GM12878 (cell line): ENCODE measurements at regions not wholly inside any gene's neighbourhood (a gene's known extent, or its start where the extent isn't known, plus 50 kb on each side); places are given as distances from the start of the nearest gene placed in this dataset.

Source experiments
- ATAC-seq: fragments of 200-7000 bp; cut with Tn5 transposase; 3 replicates; pipeline ENCODE4 v1.9.1; 2020; ENCODE audit warnings: mild to moderate bottlenecking, moderate library complexity
- BruUV-seq: library from RNA; stranded (reverse); fragments of 400-500 nt; replicated peaks from 2 replicates; lab custom pipeline; 2021; lab: Mats Ljungman, UMichigan
- CTCF ChIA-PET: fragments of 300-600 bp; sonication (Branson Sonifier 250); formaldehyde crosslinking; extraction: SDS; loops from one replicate; lab custom pipeline; 2021; ENCODE audit warnings: inconsistent platforms; lab: Yijun Ruan, JAX
- POLR2A ChIA-PET: fragments of 350-600 bp; formaldehyde crosslinking; extraction: SDS; loops from one replicate; lab custom pipeline; 2021; ENCODE audit warnings: inconsistent platforms; lab: Charles Lee
- RAD21 ChIA-PET: fragments of 300-600 bp; sonication (Branson Sonifier 250); formaldehyde crosslinking; loops from one replicate; lab custom pipeline; 2023; ENCODE audit warnings: antibody characterized with exemption; ENCODE audit not compliant: unreplicated experiment; lab: Charles Lee
- SMC1A ChIA-PET: fragments of 300-600 bp; sonication (Branson Sonifier 250); formaldehyde crosslinking; loops from one replicate; lab custom pipeline; 2023; ENCODE audit not compliant: unreplicated experiment, uncharacterized antibody; lab: Charles Lee
- DNase-seq: peaks from one replicate; pipeline ENCODE4 v3.0.0-alpha.2; 2011; ENCODE audit warnings: low read depth, low spot score
- FAIRE-seq: peaks from 3 replicates; lab custom pipeline; 2011; peaks lifted over from hg19 to GRCh38; lab: Jason Lieb, UNC
- H2AFZ ChIP-seq: 2 replicates; pipeline ENCODE4 v1.6.0; 2011; ENCODE audit warnings: low read depth, low read length, control low read depth; ENCODE audit not compliant: control insufficient read depth
- H3K27ac ChIP-seq: 2 replicates; pipeline ENCODE4 v1.5.1; 2011; ENCODE audit warnings: control low read depth; ENCODE audit not compliant: control insufficient read depth, insufficient read depth
- H3K27me3 ChIP-seq, 2 experiments: replicated peaks in 1 of 2; 2 replicates each; pipeline versions ENCODE4 v1.6.0 to v1.6.1; 2011; ENCODE audit warnings: low read length in 1 of 2; ENCODE audit not compliant: control insufficient read depth in 2 of 2, insufficient read depth in 2 of 2
- H3K36me3 ChIP-seq, 2 experiments: 2 replicates each; pipeline ENCODE4 v1.5.1; 2011; ENCODE audit warnings: low read length in 1 of 2; ENCODE audit not compliant: control insufficient read depth in 2 of 2, insufficient read depth in 2 of 2
- H3K4me1 ChIP-seq: 2 replicates; pipeline ENCODE4 v1.6.1; 2011; ENCODE audit warnings: mild to moderate bottlenecking, low read length, moderate library complexity, mixed read lengths; ENCODE audit not compliant: control insufficient read depth, insufficient read depth
- H3K4me2 ChIP-seq: 2 replicates; pipeline ENCODE4 v1.6.0; 2011; ENCODE audit warnings: control low read depth; ENCODE audit not compliant: control insufficient read depth, insufficient read depth
- H3K4me3 ChIP-seq: fragments of 200-600 bp; sonication (generic); 2 replicates; pipeline ENCODE4 v1.5.1; 2016
- H3K79me2 ChIP-seq: 2 replicates; pipeline ENCODE4 v1.6.0; 2011; ENCODE audit warnings: low read length; ENCODE audit not compliant: control insufficient read depth, insufficient read depth
- H3K9ac ChIP-seq: 2 replicates; pipeline ENCODE4 v1.8.0; 2011; ENCODE audit warnings: low read length, control low read depth, mixed read lengths; ENCODE audit not compliant: control insufficient read depth, insufficient read depth
- H3K9me3 ChIP-seq: replicated peaks from 3 replicates; pipeline ENCODE4 v1.5.1; 2011; ENCODE audit warnings: mild to moderate bottlenecking, low read length; ENCODE audit not compliant: control insufficient read depth, insufficient read depth
- H4K20me1 ChIP-seq: 2 replicates; pipeline ENCODE4 v1.6.0; 2011; ENCODE audit not compliant: control insufficient read depth, insufficient read depth
- CHD4 ChIP-seq: fragments of 200-600 bp; sonication (generic); IDR thresholded peaks from 2 replicates; pipeline ENCODE4 v1.6.1; 2016; ENCODE audit warnings: mild to moderate bottlenecking
- CREB1 ChIP-seq: IDR thresholded peaks from 2 replicates; pipeline ENCODE4 v1.6.1; 2012; ENCODE audit warnings: low read depth, mild to moderate bottlenecking, inconsistent platforms
- FOXM1 ChIP-seq: IDR thresholded peaks from 2 replicates; pipeline ENCODE4 v1.6.1; 2012; ENCODE audit warnings: low read depth, mild to moderate bottlenecking, inconsistent platforms, low read length, moderate library complexity
- GABPA ChIP-seq: IDR thresholded peaks from 2 replicates; pipeline ENCODE4 v1.6.1; 2014; ENCODE audit warnings: antibody characterized with exemption, low read depth, mild to moderate bottlenecking, inconsistent platforms
- HDAC6 ChIP-seq: fragments of 200-600 bp; sonication (generic); IDR thresholded peaks from one replicate; pipeline ENCODE4 v1.8.0; 2017; ENCODE audit warnings: antibody characterized with exemption; ENCODE audit not compliant: unreplicated experiment
- IKZF2 ChIP-seq, 2 experiments: fragments of 450-650 bp; IDR thresholded peaks; 2 replicates each; pipeline ENCODE4 v1.6.1; 2017; ENCODE audit warnings: mild to moderate bottlenecking in 2 of 2, moderate library complexity in 2 of 2
- IRF4 ChIP-seq: IDR thresholded peaks from 2 replicates; pipeline ENCODE4 v1.6.1; 2011; ENCODE audit warnings: low read depth, low read length
- MTA3 ChIP-seq: IDR thresholded peaks from 2 replicates; pipeline ENCODE4 v1.6.1; 2012; ENCODE audit warnings: low read length, inconsistent platforms, borderline replicate concordance
- NR2F1 ChIP-seq: fragments of 450-650 bp; conservative IDR thresholded peaks from 2 replicates; pipeline ENCODE4 v1.6.1; 2017; ENCODE audit warnings: mild to moderate bottlenecking
- PAX5 ChIP-seq: IDR thresholded peaks from 2 replicates; pipeline ENCODE4 v1.6.1; 2011; ENCODE audit warnings: low read depth, low read length, borderline replicate concordance
- POLR2A ChIP-seq: IDR thresholded peaks from 2 replicates; pipeline ENCODE4 v1.6.1; 2011; ENCODE audit warnings: low read depth, mild to moderate bottlenecking, low read length
- POU2F2 ChIP-seq: IDR thresholded peaks from 3 replicates; pipeline ENCODE4 v1.6.1; 2011; ENCODE audit warnings: low read depth, mild to moderate bottlenecking, low read length, borderline replicate concordance
- RELA ChIP-seq: fragments of 450-650 bp; IDR thresholded peaks from 2 replicates; pipeline ENCODE4 v1.8.0; 2014; ENCODE audit warnings: borderline replicate concordance; ENCODE audit not compliant: partially characterized antibody
- SMAD5 ChIP-seq: IDR thresholded peaks from 2 replicates; pipeline ENCODE4 v1.6.1; 2016; ENCODE audit warnings: antibody characterized with exemption, low read depth
- SPI1 ChIP-seq: IDR thresholded peaks from 2 replicates; pipeline ENCODE4 v1.6.1; 2011; ENCODE audit warnings: low read depth, mild to moderate bottlenecking, low read length, moderate library complexity, borderline replicate concordance; ENCODE audit not compliant: insufficient read depth
- SUZ12 ChIP-seq: fragments of 200-600 bp; sonication (generic); IDR thresholded peaks from one replicate; pipeline ENCODE4 v1.6.1; 2018; ENCODE audit warnings: antibody characterized with exemption, mild to moderate bottlenecking; ENCODE audit not compliant: unreplicated experiment
- TAF1 ChIP-seq: IDR thresholded peaks from 2 replicates; pipeline ENCODE4 v1.6.1; 2011; ENCODE audit warnings: mild to moderate bottlenecking, low read depth, low read length, borderline replicate concordance
- ZZZ3 ChIP-seq: IDR thresholded peaks from 2 replicates; pipeline ENCODE4 v1.6.1; 2011; ENCODE audit warnings: low read depth; ENCODE audit not compliant: control insufficient read depth, insufficient read length
- WGBS: methylation state at CpG from one replicate; pipeline ENCODE4 v1.1.6; 2016; ENCODE audit warnings: low lambda C conversion rate; ENCODE audit not compliant: insufficient replicate concordance, insufficient coverage; ENCODE audit errors: missing lambda C conversion rate; 5-methylcytosine and 5-hydroxymethylcytosine counted together
- in situ Hi-C: fragments of 300-500 bp; cut with MboI; formaldehyde crosslinking; loops from 9 replicates; pipeline ENCODE4 v1.14.3; 2018; ENCODE audit warnings: mixed read lengths
- intact Hi-C: fragments of 100-400 bp; cut with micrococcal nuclease; formaldehyde crosslinking; loops from one replicate; pipeline ENCODE4 v1.14.2; 2022; ENCODE audit not compliant: unreplicated experiment
- TF ChIP-seq, protein P1 (sequence below): fragments of 450-650 bp; IDR thresholded peaks from 2 replicates; pipeline ENCODE4 v1.6.1; 2016; ENCODE audit warnings: mild to moderate bottlenecking
- TF ChIP-seq, protein P2 (sequence below): IDR thresholded peaks from 2 replicates; pipeline ENCODE4 v1.6.1; 2012; ENCODE audit warnings: low read depth, low read length, improper control_type of control experiment

DNA sequence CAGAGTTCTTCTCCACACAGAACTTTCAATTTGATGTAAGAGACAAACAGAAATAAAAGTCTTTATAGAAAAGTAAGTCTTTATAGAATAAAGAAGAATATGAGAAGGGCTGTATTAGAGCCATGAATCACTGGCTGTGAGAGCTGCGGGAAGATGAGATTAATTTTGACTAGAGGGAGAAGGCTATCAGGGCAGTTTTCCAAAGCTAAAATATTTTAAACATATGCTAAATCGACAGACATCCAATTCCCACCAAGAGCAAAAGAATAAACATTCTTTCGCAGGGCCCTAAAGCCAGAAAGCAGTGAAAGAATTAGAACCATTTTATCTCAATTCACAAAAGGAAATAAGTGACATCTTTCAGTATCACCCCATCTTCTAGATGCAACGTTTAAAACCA lies 208.3 kb upstream of the MAP3K1 start:
- H3K27me3 ChIP-seq: peaks cover 0 to 3% of the 10 kb centered on the region in 2 experiments; a peak in 1 of 4 replicates
- no peaks in the 10 kb centered on the region for H3K36me3 ChIP-seq
- H3K9ac ChIP-seq: no peak overlapping the region
- no peak overlapping the region for H3K27ac ChIP-seq
- ChIA-PET POLR2A (no interaction called here), RAD21 (interaction anchor here (1.0 to 1.6 kb wide), 2 partner anchors 62 to 63 kb away, joined by 3 to 7 read pairs; no protein-coding TSS in a partner anchor), CTCF (interaction anchor here (0.6 kb wide), 1 partner anchor 17 kb away, joined by 3 read pairs; no protein-coding TSS in a partner anchor), SMC1A (interaction anchor here (1.0 to 1.1 kb wide), 2 partner anchors 11 to 62 kb away, joined by 3 read pairs; no protein-coding TSS in a partner anchor)
- no peaks in the 10 kb centered on the region for H4K20me1 ChIP-seq
- in situ Hi-C loops (no loop called here), intact Hi-C loops (no loop called here)
- 56% methylated on average over 4 of the region's 4 CpGs for WGBS
- no peaks in the 10 kb centered on the region for H3K4me1 ChIP-seq
- H3K79me2 ChIP-seq: no peaks in the 10 kb centered on the region
- no TSS peak for BruUV-seq
- H2AFZ ChIP-seq: no peak overlapping the region
- no peak overlapping the region for H3K4me3 ChIP-seq
- no peak for TF ChIP-seq SMAD5
- TF ChIP-seq, protein P1, sequence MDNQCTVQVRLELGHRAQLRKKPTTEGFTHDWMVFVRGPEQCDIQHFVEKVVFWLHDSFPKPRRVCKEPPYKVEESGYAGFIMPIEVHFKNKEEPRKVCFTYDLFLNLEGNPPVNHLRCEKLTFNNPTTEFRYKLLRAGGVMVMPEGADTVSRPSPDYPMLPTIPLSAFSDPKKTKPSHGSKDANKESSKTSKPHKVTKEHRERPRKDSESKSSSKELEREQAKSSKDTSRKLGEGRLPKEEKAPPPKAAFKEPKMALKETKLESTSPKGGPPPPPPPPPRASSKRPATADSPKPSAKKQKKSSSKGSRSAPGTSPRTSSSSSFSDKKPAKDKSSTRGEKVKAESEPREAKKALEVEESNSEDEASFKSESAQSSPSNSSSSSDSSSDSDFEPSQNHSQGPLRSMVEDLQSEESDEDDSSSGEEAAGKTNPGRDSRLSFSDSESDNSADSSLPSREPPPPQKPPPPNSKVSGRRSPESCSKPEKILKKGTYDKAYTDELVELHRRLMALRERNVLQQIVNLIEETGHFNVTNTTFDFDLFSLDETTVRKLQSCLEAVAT: no peak
- no peak for TF ChIP-seq HDAC6
- no peak for TF ChIP-seq CREB1
- TF ChIP-seq FOXM1: no peak
- no peak for TF ChIP-seq NR2F1
- no peak for TF ChIP-seq IRF4
- no peak for TF ChIP-seq RELA
- TF ChIP-seq GABPA: no peak
- TF ChIP-seq POU2F2: no peak
- TF ChIP-seq POLR2A: no peak
- no peak for TF ChIP-seq IKZF2 (IDR thresholded peaks at IDR 0.05)
- no peak for TF ChIP-seq SUZ12
- no peak for TF ChIP-seq SPI1
- TF ChIP-seq CHD4: no peak
- TF ChIP-seq, protein P2, sequence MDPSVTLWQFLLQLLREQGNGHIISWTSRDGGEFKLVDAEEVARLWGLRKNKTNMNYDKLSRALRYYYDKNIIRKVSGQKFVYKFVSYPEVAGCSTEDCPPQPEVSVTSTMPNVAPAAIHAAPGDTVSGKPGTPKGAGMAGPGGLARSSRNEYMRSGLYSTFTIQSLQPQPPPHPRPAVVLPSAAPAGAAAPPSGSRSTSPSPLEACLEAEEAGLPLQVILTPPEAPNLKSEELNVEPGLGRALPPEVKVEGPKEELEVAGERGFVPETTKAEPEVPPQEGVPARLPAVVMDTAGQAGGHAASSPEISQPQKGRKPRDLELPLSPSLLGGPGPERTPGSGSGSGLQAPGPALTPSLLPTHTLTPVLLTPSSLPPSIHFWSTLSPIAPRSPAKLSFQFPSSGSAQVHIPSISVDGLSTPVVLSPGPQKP: no peak
- TF ChIP-seq TAF1: no peak
- no peak for TF ChIP-seq ZZZ3
- no peak for TF ChIP-seq PAX5
- no peak for TF ChIP-seq MTA3
- H3K4me2 ChIP-seq: no peak overlapping the region
- ATAC-seq (no peak), DNase-seq (no peak), FAIRE-seq (no peak)
- no peaks in the 10 kb centered on the region; the same call in 2 of the 3 replicates for H3K9me3 ChIP-seq
